Spleen (tissue), 11 donors: ENCODE measurements at regions not wholly inside any gene's neighbourhood (a gene's known extent, or its start where the extent isn't known, plus 50 kb on each side); places are given as distances from the start of the nearest gene placed in this dataset.

Experiments
- DNase-seq: peaks from one replicate; pipeline ENCODE4 v3.0.0-alpha.2; 2020
- H3K27ac ChIP-seq, 8 donors: fragments of 200-600 bp; sonication (generic) in 7 of 8; 1 replicate in 4 of 8; 2 replicates in 4 of 8; pipeline versions ENCODE4 v1.5.0 to v1.8.0; 2016 to 2021; ENCODE audit warnings: inconsistent platforms in 4 of 8, mild to moderate bottlenecking in 4 of 8, moderate library complexity in 1 of 8
- H3K27me3 ChIP-seq, 7 donors: fragments of 200-600 bp; sonication (generic) in 6 of 7; replicated peaks in 1 of 7; 1 replicate in 4 of 7; 2 replicates in 3 of 7; pipeline versions ENCODE4 v1.5.0 to v1.8.0; 2016 to 2021; ENCODE audit warnings: inconsistent platforms in 3 of 7, mild to moderate bottlenecking in 1 of 7
- H3K36me3 ChIP-seq, 6 donors: fragments of 200-600 bp; sonication (generic) in 5 of 6; 1 replicate in 4 of 6; 2 replicates in 2 of 6; pipeline versions ENCODE4 v1.5.0 to v1.8.0; 2016 to 2021; ENCODE audit warnings: inconsistent platforms in 2 of 6
- H3K4me1 ChIP-seq, 6 donors: fragments of 200-600 bp; sonication (generic) in 5 of 6; 1 replicate in 3 of 6; 2 replicates in 3 of 6; pipeline versions ENCODE4 v1.5.0 to v1.8.0; 2016 to 2021; ENCODE audit warnings: inconsistent platforms in 3 of 6
- H3K4me3 ChIP-seq, 8 donors: fragments of 200-600 bp; sonication (generic) in 7 of 8; 1 replicate in 4 of 8; 2 replicates in 4 of 8; pipeline versions ENCODE4 v1.5.0 to v1.8.0; 2016 to 2021; ENCODE audit warnings: inconsistent platforms in 4 of 8, mild to moderate bottlenecking in 4 of 8, moderate library complexity in 2 of 8
- H3K9me3 ChIP-seq, 8 donors: fragments of 200-600 bp; sonication (generic) in 7 of 8; 1 replicate in 4 of 8; 2 replicates in 4 of 8; pipeline versions ENCODE4 v1.5.0 to v1.8.0; 2016 to 2021; ENCODE audit warnings: inconsistent platforms in 4 of 8
- CTCF ChIP-seq, 11 experiments: fragments of 200-600 bp in 7 of 11; fragments of 450-650 bp in 4 of 11; sonication (generic) in 4 of 11; IDR thresholded peaks in 8 of 11; conservative IDR thresholded peaks in 3 of 11; 1 replicate in 7 of 11; 2 replicates in 4 of 11; pipeline versions ENCODE4 v1.4.0 to v1.8.0; 2016 to 2021; ENCODE audit warnings: antibody characterized with exemption in 11 of 11, inconsistent platforms in 4 of 11, mild to moderate bottlenecking in 1 of 11
- POLR2A ChIP-seq, 3 donors: fragments of 450-650 bp; IDR thresholded peaks; one replicate each; pipeline ENCODE4 v1.5.1; 2017; ENCODE audit warnings: antibody characterized with exemption in 3 of 3, mild to moderate bottlenecking in 1 of 3
- POLR2AphosphoS5 ChIP-seq, 3 donors: sonication (generic); formaldehyde crosslinking; IDR thresholded peaks; one replicate each; pipeline ENCODE4 v1.5.1; 2017; ENCODE audit warnings: antibody characterized with exemption in 3 of 3
- WGBS, 5 donors: extraction: QIAGEN DNeasy Blood & Tissue Kit in 3 of 5; methylation state at CpG; one replicate each; pipeline versions ENCODE4 v1.1.5 to v1.1.7; 2013 to 2018; 5-methylcytosine and 5-hydroxymethylcytosine counted together
- intact Hi-C: fragments of 100-400 bp; cut with DNase I; formaldehyde crosslinking; loops from one replicate; pipeline ENCODE4 v1.15.0; 2023; ENCODE audit warnings: low total_unique reads
- donor health status: healthy with polysubstance abuse.
- donor health status: DM: no; HTN: no; CAD: no; lungs with moderate emphysema.
- donor health status: DM: no; HTN: no; CAD: no.
- donor health status: Bipolar disorder and iron deficiency.
- donor health status: healthy.
- donor health status: DM: no; HTN: no; CAD: no.
- donor health status: DM: yes; HTN: yes; CAD: no.

- intact Hi-C loops = no loop called here
- WGBS, 5 donors = 88 to 95% (median 90%) methylated on average over 1 of the region's 1 CpG
- H3K27me3 ChIP-seq = no peaks in the 10 kb centered on the region
Observed at GRCh38 chr2:58922245-58922644, 681.1 kb upstream of the FANCL start.

GRCh38 chr2:58921676-58922075 lies 680.6 kb upstream of the FANCL start:
- intact Hi-C loops = no loop called here
- no peak for DNase-seq
- 65 to 79% (median 73%) methylated on average over 2 of the region's 2 CpGs for WGBS, 5 donors
- no peak overlapping the region for H3K4me3 ChIP-seq
- H3K36me3 ChIP-seq = no peaks in the 10 kb centered on the region
- no peak for TF ChIP-seq POLR2AphosphoS5 (IDR thresholded peaks at IDR 0.05)
- no peak for TF ChIP-seq POLR2A (IDR thresholded peaks at IDR 0.05)
- no peak for TF ChIP-seq CTCF (IDR thresholded peaks at IDR 0.05 in 8 of 11, conservative IDR thresholded peaks at IDR 0.05 in 3 of 11)
- H3K9me3 ChIP-seq = no peaks in the 10 kb centered on the region
- no peaks in the 10 kb centered on the region for H3K4me1 ChIP-seq
- no peaks in the 10 kb centered on the region for H3K27me3 ChIP-seq
- H3K27ac ChIP-seq = no peak overlapping the region

More at GRCh38 chr2:58922245-58922644, 681.1 kb upstream of the FANCL start:
- no peaks in the 10 kb centered on the region for H3K4me1 ChIP-seq
- H3K4me3 ChIP-seq = no peak overlapping the region
- H3K36me3 ChIP-seq = no peaks in the 10 kb centered on the region
- no peak for TF ChIP-seq POLR2AphosphoS5 (IDR thresholded peaks at IDR 0.05)
- TF ChIP-seq CTCF (IDR thresholded peaks at IDR 0.05 in 8 of 11, conservative IDR thresholded peaks at IDR 0.05 in 3 of 11) = no peak
- TF ChIP-seq POLR2A (IDR thresholded peaks at IDR 0.05) = no peak
- no peak overlapping the region for H3K27ac ChIP-seq
- no peaks in the 10 kb centered on the region for H3K9me3 ChIP-seq
- no peak for DNase-seq

GRCh38 chr2:58920001-58920400 lies 678.9 kb upstream of the FANCL start:
- no peak for DNase-seq
- no peaks in the 10 kb centered on the region for H3K36me3 ChIP-seq
- no peak for TF ChIP-seq POLR2AphosphoS5 (IDR thresholded peaks at IDR 0.05)
- no peak for TF ChIP-seq CTCF (IDR thresholded peaks at IDR 0.05 in 8 of 11, conservative IDR thresholded peaks at IDR 0.05 in 3 of 11)
- no peak for TF ChIP-seq POLR2A (IDR thresholded peaks at IDR 0.05)
- no peaks in the 10 kb centered on the region for H3K27me3 ChIP-seq
- H3K27ac ChIP-seq = no peak overlapping the region
- H3K9me3 ChIP-seq = no peaks in the 10 kb centered on the region
- 96 to 100% (median 97%) methylated on average over 2 of the region's 2 CpGs for whole genome bisulfite sequencing, 5 donors
- intact Hi-C loops = no loop called here
- H3K4me1 ChIP-seq = no peaks in the 10 kb centered on the region
- no peak overlapping the region for H3K4me3 ChIP-seq

GRCh38 chr2:58919316-58919715 lies 678.2 kb upstream of the FANCL start:
- H3K4me1 ChIP-seq = no peaks in the 10 kb centered on the region
- H3K36me3 ChIP-seq = no peaks in the 10 kb centered on the region
- TF ChIP-seq CTCF (IDR thresholded peaks at IDR 0.05 in 8 of 11, conservative IDR thresholded peaks at IDR 0.05 in 3 of 11) (no peak), POLR2AphosphoS5 (IDR thresholded peaks at IDR 0.05) (no peak), POLR2A (IDR thresholded peaks at IDR 0.05) (no peak)
- H3K4me3 ChIP-seq = no peak overlapping the region
- no peaks in the 10 kb centered on the region for H3K27me3 ChIP-seq
- H3K9me3 ChIP-seq = no peaks in the 10 kb centered on the region
- DNase-seq = no peak
- intact Hi-C loops = no loop called here
- H3K27ac ChIP-seq = no peak overlapping the region
- WGBS, 5 donors = 65 to 82% (median 74%) methylated on average over 4 of the region's 4 CpGs
